Right atrium auricular region (tissue), 2 donors: ENCODE measurements at regions not wholly inside any gene's neighbourhood (a gene's known extent, or its start where the extent isn't known, plus 50 kb on each side); places are given as distances from the start of the nearest gene placed in this dataset.

Experiments used
- DNase-seq: peaks from one replicate; pipeline ENCODE4 v3.0.0-alpha.2; 2019; ENCODE audit warnings: low spot score
- H3K27ac ChIP-seq, 2 donors: fragments of 200-600 bp; sonication (generic); 1 replicate in 1 of 2; 2 replicates in 1 of 2; pipeline ENCODE4 v1.5.1; 2016 to 2019
- H3K27me3 ChIP-seq, 2 donors: fragments of 200-600 bp; sonication (generic); one replicate each; pipeline versions ENCODE4 v1.5.1 to v1.6.0; 2017 to 2019
- H3K36me3 ChIP-seq: fragments of 200-600 bp; sonication (generic); one replicate; pipeline ENCODE4 v1.5.1; 2016
- H3K4me1 ChIP-seq, 2 donors: fragments of 200-600 bp; sonication (generic); one replicate each; pipeline versions ENCODE4 v1.5.1 to v1.6.0; 2017 to 2019
- H3K4me3 ChIP-seq, 2 donors: fragments of 200-600 bp; sonication (generic); 1 replicate in 1 of 2; 2 replicates in 1 of 2; pipeline ENCODE4 v1.5.1; 2017 to 2019; ENCODE audit warnings: mild to moderate bottlenecking in 1 of 2, moderate library complexity in 1 of 2
- H3K9me3 ChIP-seq, 2 donors: fragments of 200-600 bp; sonication (generic); one replicate each; pipeline ENCODE4 v1.5.1; 2019
- CTCF ChIP-seq, 2 donors: fragments of 200-600 bp; sonication (generic); IDR thresholded peaks; one replicate each; pipeline ENCODE4 v1.5.1; 2019; ENCODE audit warnings: antibody characterized with exemption in 2 of 2

- peak; percentile 29 to 71 for TF ChIP-seq CTCF (IDR thresholded peaks at IDR 0.05)
- H3K27me3 ChIP-seq: no peaks in the 10 kb centered on the region
- H3K4me1 ChIP-seq: no peaks in the 10 kb centered on the region
- DNase-seq: no peak
- H3K36me3 ChIP-seq: no peaks in the 10 kb centered on the region
- no peak overlapping the region for H3K4me3 ChIP-seq
- H3K9me3 ChIP-seq: no peaks in the 10 kb centered on the region
- no peak overlapping the region for H3K27ac ChIP-seq
These were observed 60.8 kb upstream of the CCDC179 start for GRCh38 chr11:22920939-22921565.

- TF ChIP-seq CTCF (IDR thresholded peaks at IDR 0.05): no peak
- Histone ChIP-seq H3K27me3 (no peaks in the 10 kb centered on the region), H3K36me3 (no peaks in the 10 kb centered on the region), H3K4me3 (no peak overlapping the region), H3K9me3 (no peaks in the 10 kb centered on the region), H3K4me1 (no peaks in the 10 kb centered on the region), H3K27ac (no peak overlapping the region)
- DNase-seq: no peak
These were observed 62.4 kb upstream of the CCDC179 start for GRCh38 chr11:22922672-22923071.

- no peaks in the 10 kb centered on the region for H3K4me1 ChIP-seq
- no peaks in the 10 kb centered on the region for H3K36me3 ChIP-seq
- H3K9me3 ChIP-seq: no peaks in the 10 kb centered on the region
- H3K27ac ChIP-seq: no peak overlapping the region
- no peaks in the 10 kb centered on the region for H3K27me3 ChIP-seq
- TF ChIP-seq CTCF (IDR thresholded peaks at IDR 0.05): no peak
- H3K4me3 ChIP-seq: no peak overlapping the region
- DNase-seq: no peak
These were observed 63.3 kb upstream of the CCDC179 start for GRCh38 chr11:22923561-22923960.

- TF ChIP-seq CTCF (IDR thresholded peaks at IDR 0.05): no peak
- no peak for DNase-seq
- H3K4me3 ChIP-seq: no peak overlapping the region
- no peaks in the 10 kb centered on the region for H3K27me3 ChIP-seq
- H3K4me1 ChIP-seq: no peaks in the 10 kb centered on the region
- no peak overlapping the region for H3K27ac ChIP-seq
- H3K9me3 ChIP-seq: no peaks in the 10 kb centered on the region
- H3K36me3 ChIP-seq: no peaks in the 10 kb centered on the region
These were observed 66.1 kb upstream of the CCDC179 start for GRCh38 chr11:22926341-22926740.

GRCh38 chr11:22927793-22928192 lies 67.5 kb upstream of the CCDC179 start:
- no peaks in the 10 kb centered on the region for H3K27me3 ChIP-seq
- H3K27ac ChIP-seq: no peak overlapping the region
- no peak for TF ChIP-seq CTCF (IDR thresholded peaks at IDR 0.05)
- no peaks in the 10 kb centered on the region for H3K9me3 ChIP-seq
- H3K36me3 ChIP-seq: no peaks in the 10 kb centered on the region
- H3K4me1 ChIP-seq: no peaks in the 10 kb centered on the region
- no peak overlapping the region for H3K4me3 ChIP-seq
- no peak for DNase-seq
